SK-N-SH treated with all-trans-retinoic acid at 6 μM for 48 hours (cell line): ENCODE measurements at regions not wholly inside any gene's neighbourhood (a gene's known extent, or its start where the extent isn't known, plus 50 kb on each side); places are given as distances from the start of the nearest gene placed in this dataset.

ENCODE experiments used
- ATAC-seq: fragments of 200-7000 bp; cut with Tn5 transposase; 3 replicates; pipeline ENCODE4 v1.9.1; 2020; ENCODE audit warnings: mild to moderate bottlenecking, moderate library complexity
- ARNTL ChIP-seq: fragments of 450-650 bp; formaldehyde crosslinking; IDR thresholded peaks from 2 replicates; pipeline ENCODE4 v1.5.0; 2020; ENCODE audit warnings: low read depth, mild to moderate bottlenecking, moderate library complexity, borderline replicate concordance
- BACH2 ChIP-seq: fragments of 250-450 bp; sonication (Bioruptor Pico); IDR thresholded peaks from 2 replicates; pipeline ENCODE4 v1.9.0; 2021; ENCODE audit warnings: mild to moderate bottlenecking, borderline replicate concordance
- CSDC2 ChIP-seq: fragments of 250-450 bp; sonication (Bioruptor Pico); IDR thresholded peaks from 2 replicates; pipeline ENCODE4 v1.5.0; 2020; ENCODE audit warnings: mild to moderate bottlenecking, moderate library complexity
- ESRRG ChIP-seq: fragments of 250-450 bp; sonication (Bioruptor Pico); IDR thresholded peaks from 2 replicates; pipeline ENCODE4 v1.6.1; 2021; ENCODE audit warnings: mild to moderate bottlenecking
- GLIS3 ChIP-seq: fragments of 250-450 bp; sonication (Bioruptor Pico); IDR thresholded peaks from 2 replicates; pipeline ENCODE4 v1.5.0; 2020; ENCODE audit warnings: mild to moderate bottlenecking, moderate library complexity
- PPARA ChIP-seq: fragments of 250-450 bp; sonication (Bioruptor Pico); IDR thresholded peaks from 2 replicates; pipeline ENCODE4 v1.5.0; 2020; ENCODE audit warnings: mild to moderate bottlenecking, borderline replicate concordance
- RARB ChIP-seq: fragments of 250-450 bp; sonication (Bioruptor Pico); IDR thresholded peaks from 2 replicates; pipeline ENCODE4 v1.8.0; 2021; ENCODE audit warnings: mild to moderate bottlenecking, moderate library complexity
- SNAI2 ChIP-seq: fragments of 250-450 bp; sonication (Bioruptor Pico); IDR thresholded peaks from 2 replicates; pipeline ENCODE4 v1.5.0; 2020; ENCODE audit warnings: mild to moderate bottlenecking, moderate library complexity
- TCF4 ChIP-seq: fragments of 250-450 bp; sonication (Bioruptor Pico); IDR thresholded peaks from 2 replicates; pipeline ENCODE4 v1.8.0; 2021; ENCODE audit warnings: mild to moderate bottlenecking, moderate library complexity, borderline replicate concordance
- TOX ChIP-seq: fragments of 250-450 bp; sonication (Bioruptor Pico); IDR thresholded peaks from 2 replicates; pipeline ENCODE4 v1.8.0; 2021; ENCODE audit warnings: mild to moderate bottlenecking, moderate library complexity, borderline replicate concordance
- ZFP3 ChIP-seq: fragments of 250-450 bp; sonication (Bioruptor Pico); IDR thresholded peaks from 2 replicates; pipeline ENCODE4 v1.5.0; 2020; ENCODE audit warnings: mild to moderate bottlenecking, moderate library complexity
- ZFP30 ChIP-seq: fragments of 450-650 bp; formaldehyde crosslinking; IDR thresholded peaks from 2 replicates; pipeline ENCODE4 v1.5.0; 2022; ENCODE audit warnings: mild to moderate bottlenecking, moderate library complexity
- ZNF565 ChIP-seq: fragments of 450-650 bp; formaldehyde crosslinking; conservative IDR thresholded peaks from 2 replicates; pipeline ENCODE4 v1.5.0; 2020; ENCODE audit warnings: low read depth, mild to moderate bottlenecking, moderate library complexity
- ZNF70 ChIP-seq: fragments of 450-650 bp; formaldehyde crosslinking; IDR thresholded peaks from 2 replicates; pipeline ENCODE4 v1.5.0; 2020; ENCODE audit warnings: mild to moderate bottlenecking, moderate library complexity
- ZNF8 ChIP-seq: fragments of 450-650 bp; formaldehyde crosslinking; IDR thresholded peaks from 2 replicates; pipeline ENCODE4 v1.5.0; 2020; ENCODE audit warnings: mild to moderate bottlenecking, moderate library complexity
- TF ChIP-seq, protein P1 (sequence below): fragments of 250-450 bp; sonication (Bioruptor Pico); IDR thresholded peaks from 2 replicates; pipeline ENCODE4 v1.8.0; 2021; ENCODE audit warnings: low read depth, mild to moderate bottlenecking, moderate library complexity, borderline replicate concordance
- TF ChIP-seq, protein P2 (sequence below): fragments of 250-450 bp; sonication (Bioruptor Pico); IDR thresholded peaks from 2 replicates; pipeline ENCODE4 v1.8.0; 2020; ENCODE audit warnings: mild to moderate bottlenecking, moderate library complexity, borderline replicate concordance
- TF ChIP-seq, protein P3 (sequence below): fragments of 250-450 bp; sonication (Bioruptor Pico); IDR thresholded peaks from 2 replicates; pipeline ENCODE4 v1.5.0; 2020; ENCODE audit warnings: mild to moderate bottlenecking, moderate library complexity
- TF ChIP-seq, protein P4 (sequence below): fragments of 250-450 bp; sonication (Bioruptor Pico); IDR thresholded peaks from 2 replicates; pipeline ENCODE4 v1.5.1; 2021; ENCODE audit warnings: mild to moderate bottlenecking, moderate library complexity
- TF ChIP-seq, protein P5 (sequence below): fragments of 250-450 bp; sonication (Bioruptor Pico); IDR thresholded peaks from 2 replicates; pipeline ENCODE4 v1.5.1; 2020; ENCODE audit warnings: low read depth, mild to moderate bottlenecking, moderate library complexity

DNA sequence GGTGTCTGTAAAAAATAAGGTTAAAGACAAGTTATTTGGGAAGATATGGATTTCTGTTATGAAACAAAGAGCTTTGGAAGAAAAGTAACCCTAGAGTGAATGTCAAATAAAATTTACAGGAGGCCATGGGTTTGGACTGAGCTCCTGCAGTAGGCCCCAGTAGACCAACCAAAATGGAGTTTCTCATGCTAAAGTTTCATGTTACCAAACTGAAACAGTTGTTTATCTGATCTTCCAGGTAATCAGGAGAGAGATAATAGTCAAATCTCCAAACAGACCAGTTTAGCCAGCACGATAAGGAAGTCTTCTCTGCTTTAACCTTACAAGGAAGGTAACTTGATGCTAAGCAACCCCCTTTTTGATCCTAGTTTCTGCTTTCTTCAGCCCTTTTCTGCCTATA lies 60.7 kb upstream of the ICA1 start (continued):
- TF ChIP-seq, protein P1, sequence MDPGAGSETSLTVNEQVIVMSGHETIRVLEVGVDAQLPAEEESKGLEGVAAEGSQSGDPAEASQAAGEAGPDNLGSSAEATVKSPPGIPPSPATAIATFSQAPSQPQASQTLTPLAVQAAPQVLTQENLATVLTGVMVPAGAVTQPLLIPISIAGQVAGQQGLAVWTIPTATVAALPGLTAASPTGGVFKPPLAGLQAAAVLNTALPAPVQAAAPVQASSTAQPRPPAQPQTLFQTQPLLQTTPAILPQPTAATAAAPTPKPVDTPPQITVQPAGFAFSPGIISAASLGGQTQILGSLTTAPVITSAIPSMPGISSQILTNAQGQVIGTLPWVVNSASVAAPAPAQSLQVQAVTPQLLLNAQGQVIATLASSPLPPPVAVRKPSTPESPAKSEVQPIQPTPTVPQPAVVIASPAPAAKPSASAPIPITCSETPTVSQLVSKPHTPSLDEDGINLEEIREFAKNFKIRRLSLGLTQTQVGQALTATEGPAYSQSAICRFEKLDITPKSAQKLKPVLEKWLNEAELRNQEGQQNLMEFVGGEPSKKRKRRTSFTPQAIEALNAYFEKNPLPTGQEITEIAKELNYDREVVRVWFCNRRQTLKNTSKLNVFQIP: no peak

DNA sequence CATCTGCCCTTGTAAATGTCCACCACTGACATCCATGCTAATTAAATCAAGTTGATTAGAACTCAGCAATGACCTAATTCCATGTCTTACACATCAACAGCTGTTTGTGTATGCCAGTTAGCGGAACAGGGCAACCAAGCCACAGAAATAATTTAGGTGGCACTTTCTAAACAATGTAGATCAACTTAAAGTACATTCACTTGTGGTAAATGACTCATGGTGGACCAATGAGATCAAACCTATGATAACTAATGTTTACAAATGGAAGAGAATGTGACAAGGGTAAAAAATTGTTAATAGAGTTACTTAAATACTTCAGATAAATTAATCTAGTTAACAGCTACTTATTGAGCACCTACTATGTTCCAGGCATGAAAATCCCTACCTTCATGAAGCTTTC lies 63.1 kb upstream of the ICA1 start:
- TF ChIP-seq GLIS3 (CRISPR knock-in tag) (no peak), ESRRG (CRISPR knock-in tag) (no peak), BACH2 (no peak), TOX (no peak), ZNF8 (CRISPR knock-in tag) (no peak), ZFP3 (no peak)
- TF ChIP-seq, protein P1: no peak
- TF ChIP-seq, all 23 proteins: peak for 0
- ATAC-seq: no peak

DNA sequence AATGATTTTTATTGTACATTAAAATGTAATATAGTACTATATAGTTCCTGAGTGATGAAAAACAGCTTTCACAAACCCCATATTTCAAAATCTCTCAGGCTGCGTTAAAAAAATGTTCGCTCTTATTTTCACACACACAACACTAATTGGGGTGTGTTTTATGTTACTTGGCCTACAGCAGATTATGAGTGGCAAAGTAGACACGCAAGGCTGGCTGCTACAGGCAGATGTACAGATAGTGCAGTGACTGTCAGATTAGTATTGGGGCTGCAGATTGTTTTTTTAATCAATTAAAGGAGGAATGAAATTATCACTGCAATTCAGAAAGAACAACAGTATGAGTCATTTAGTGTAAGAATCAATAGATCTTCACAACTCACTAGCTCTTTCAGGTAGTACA lies 65.2 kb upstream of the ICA1 start:
- ATAC-seq: no peak
- TF ChIP-seq ZNF70: no peak
- TF ChIP-seq CSDC2 (CRISPR knock-in tag): no peak
- TF ChIP-seq, protein P2, sequence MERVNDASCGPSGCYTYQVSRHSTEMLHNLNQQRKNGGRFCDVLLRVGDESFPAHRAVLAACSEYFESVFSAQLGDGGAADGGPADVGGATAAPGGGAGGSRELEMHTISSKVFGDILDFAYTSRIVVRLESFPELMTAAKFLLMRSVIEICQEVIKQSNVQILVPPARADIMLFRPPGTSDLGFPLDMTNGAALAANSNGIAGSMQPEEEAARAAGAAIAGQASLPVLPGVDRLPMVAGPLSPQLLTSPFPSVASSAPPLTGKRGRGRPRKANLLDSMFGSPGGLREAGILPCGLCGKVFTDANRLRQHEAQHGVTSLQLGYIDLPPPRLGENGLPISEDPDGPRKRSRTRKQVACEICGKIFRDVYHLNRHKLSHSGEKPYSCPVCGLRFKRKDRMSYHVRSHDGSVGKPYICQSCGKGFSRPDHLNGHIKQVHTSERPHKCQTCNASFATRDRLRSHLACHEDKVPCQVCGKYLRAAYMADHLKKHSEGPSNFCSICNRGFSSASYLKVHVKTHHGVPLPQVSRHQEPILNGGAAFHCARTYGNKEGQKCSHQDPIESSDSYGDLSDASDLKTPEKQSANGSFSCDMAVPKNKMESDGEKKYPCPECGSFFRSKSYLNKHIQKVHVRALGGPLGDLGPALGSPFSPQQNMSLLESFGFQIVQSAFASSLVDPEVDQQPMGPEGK (CRISPR knock-in tag): no peak
- TF ChIP-seq TCF4 (CRISPR knock-in tag): peak; percentile 64; the same call in 1 of the 2 replicates

DNA sequence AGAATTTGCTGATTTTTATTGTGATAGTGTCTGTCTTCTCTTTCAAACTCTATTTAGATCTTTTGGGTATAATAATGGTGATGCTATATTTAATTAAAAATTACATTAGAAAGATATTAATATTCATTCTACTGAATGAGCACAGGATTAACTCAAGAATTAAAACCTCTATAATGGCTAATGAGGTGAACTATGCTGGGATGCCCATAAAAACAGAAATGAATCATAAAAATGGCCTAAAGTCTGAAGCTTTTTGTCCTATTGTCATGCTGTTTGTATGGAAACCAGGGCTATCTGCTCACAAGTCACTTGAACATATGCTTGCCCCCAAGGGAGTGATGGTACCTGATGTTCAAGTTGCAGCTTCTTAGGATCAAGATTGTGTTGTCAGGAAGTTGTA lies 76.2 kb upstream of the ICA1 start:
- ATAC-seq: no peak
- TF ChIP-seq, protein P3, sequence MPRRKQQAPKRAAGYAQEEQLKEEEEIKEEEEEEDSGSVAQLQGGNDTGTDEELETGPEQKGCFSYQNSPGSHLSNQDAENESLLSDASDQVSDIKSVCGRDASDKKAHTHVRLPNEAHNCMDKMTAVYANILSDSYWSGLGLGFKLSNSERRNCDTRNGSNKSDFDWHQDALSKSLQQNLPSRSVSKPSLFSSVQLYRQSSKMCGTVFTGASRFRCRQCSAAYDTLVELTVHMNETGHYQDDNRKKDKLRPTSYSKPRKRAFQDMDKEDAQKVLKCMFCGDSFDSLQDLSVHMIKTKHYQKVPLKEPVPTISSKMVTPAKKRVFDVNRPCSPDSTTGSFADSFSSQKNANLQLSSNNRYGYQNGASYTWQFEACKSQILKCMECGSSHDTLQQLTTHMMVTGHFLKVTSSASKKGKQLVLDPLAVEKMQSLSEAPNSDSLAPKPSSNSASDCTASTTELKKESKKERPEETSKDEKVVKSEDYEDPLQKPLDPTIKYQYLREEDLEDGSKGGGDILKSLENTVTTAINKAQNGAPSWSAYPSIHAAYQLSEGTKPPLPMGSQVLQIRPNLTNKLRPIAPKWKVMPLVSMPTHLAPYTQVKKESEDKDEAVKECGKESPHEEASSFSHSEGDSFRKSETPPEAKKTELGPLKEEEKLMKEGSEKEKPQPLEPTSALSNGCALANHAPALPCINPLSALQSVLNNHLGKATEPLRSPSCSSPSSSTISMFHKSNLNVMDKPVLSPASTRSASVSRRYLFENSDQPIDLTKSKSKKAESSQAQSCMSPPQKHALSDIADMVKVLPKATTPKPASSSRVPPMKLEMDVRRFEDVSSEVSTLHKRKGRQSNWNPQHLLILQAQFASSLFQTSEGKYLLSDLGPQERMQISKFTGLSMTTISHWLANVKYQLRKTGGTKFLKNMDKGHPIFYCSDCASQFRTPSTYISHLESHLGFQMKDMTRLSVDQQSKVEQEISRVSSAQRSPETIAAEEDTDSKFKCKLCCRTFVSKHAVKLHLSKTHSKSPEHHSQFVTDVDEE: no peak
- TF ChIP-seq TOX (no peak), ZFP30 (CRISPR knock-in tag) (no peak), GLIS3 (CRISPR knock-in tag) (no peak), ESRRG (CRISPR knock-in tag) (no peak), ZFP3 (no peak), TCF4 (CRISPR knock-in tag) (no peak), ZNF565 (no peak), ZNF8 (CRISPR knock-in tag) (no peak), SNAI2 (no peak), RARB (no peak), PPARA (no peak), ARNTL (CRISPR knock-in tag) (no peak), CSDC2 (CRISPR knock-in tag) (no peak)
- TF ChIP-seq, protein P4, sequence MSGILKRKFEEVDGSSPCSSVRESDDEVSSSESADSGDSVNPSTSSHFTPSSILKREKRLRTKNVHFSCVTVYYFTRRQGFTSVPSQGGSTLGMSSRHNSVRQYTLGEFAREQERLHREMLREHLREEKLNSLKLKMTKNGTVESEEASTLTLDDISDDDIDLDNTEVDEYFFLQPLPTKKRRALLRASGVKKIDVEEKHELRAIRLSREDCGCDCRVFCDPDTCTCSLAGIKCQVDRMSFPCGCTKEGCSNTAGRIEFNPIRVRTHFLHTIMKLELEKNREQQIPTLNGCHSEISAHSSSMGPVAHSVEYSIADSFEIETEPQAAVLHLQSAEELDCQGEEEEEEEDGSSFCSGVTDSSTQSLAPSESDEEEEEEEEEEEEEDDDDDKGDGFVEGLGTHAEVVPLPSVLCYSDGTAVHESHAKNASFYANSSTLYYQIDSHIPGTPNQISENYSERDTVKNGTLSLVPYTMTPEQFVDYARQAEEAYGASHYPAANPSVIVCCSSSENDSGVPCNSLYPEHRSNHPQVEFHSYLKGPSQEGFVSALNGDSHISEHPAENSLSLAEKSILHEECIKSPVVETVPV (CRISPR knock-in tag): no peak
- TF ChIP-seq, protein P5, sequence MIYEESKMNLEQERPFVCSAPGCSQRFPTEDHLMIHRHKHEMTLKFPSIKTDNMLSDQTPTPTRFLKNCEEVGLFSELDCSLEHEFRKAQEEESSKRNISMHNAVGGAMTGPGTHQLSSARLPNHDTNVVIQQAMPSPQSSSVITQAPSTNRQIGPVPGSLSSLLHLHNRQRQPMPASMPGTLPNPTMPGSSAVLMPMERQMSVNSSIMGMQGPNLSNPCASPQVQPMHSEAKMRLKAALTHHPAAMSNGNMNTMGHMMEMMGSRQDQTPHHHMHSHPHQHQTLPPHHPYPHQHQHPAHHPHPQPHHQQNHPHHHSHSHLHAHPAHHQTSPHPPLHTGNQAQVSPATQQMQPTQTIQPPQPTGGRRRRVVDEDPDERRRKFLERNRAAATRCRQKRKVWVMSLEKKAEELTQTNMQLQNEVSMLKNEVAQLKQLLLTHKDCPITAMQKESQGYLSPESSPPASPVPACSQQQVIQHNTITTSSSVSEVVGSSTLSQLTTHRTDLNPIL (CRISPR knock-in tag): no peak
- TF ChIP-seq, all 23 proteins: peak for 0
